ENCODE measurements at regions not wholly inside any gene's neighbourhood (a gene's known extent, or its start where the extent isn't known, plus 50 kb on each side); places are given as distances from the start of the nearest gene placed in this dataset.

- no peak for DNase-seq
- no peak overlapping the region for H3K9ac ChIP-seq (ENCODE audit: extremely low read depth, insufficient read length, low read length)
- no peaks in the 10 kb centered on the region for H3K79me1 ChIP-seq (ENCODE audit: insufficient read depth, low read depth, low read length, poor library complexity, severe bottlenecking)
- no peak overlapping the region for H4K5ac ChIP-seq (ENCODE audit: insufficient read length, low read depth, low read length)
- no peak overlapping the region for H4K91ac ChIP-seq (ENCODE audit: insufficient read length, low read depth, low read length)
- no peaks in the 10 kb centered on the region for H3K27me3 ChIP-seq (ENCODE audit: insufficient read depth, low read length)
- Mint-ChIP-seq H3K36me3 (ENCODE audit: insufficient read depth in 1 of 3, low read depth in 3 of 3) (no peaks in the 10 kb centered on the region), H3K9me3 (no peaks in the 10 kb centered on the region; a peak in 1 of 5 replicates), H3K4me3 (no peak overlapping the region), H3K27me3 (ENCODE audit: low read depth) (no peaks in the 10 kb centered on the region), H3K27ac (no peak overlapping the region), H3K4me1 (no peaks in the 10 kb centered on the region)
- H2BK15ac ChIP-seq (ENCODE audit: low read depth, low read length) = no peak overlapping the region
- H3K23ac ChIP-seq (ENCODE audit: insufficient read length, low read depth, low read length) = no peak overlapping the region
- no peak overlapping the region for H3K4me2 ChIP-seq (ENCODE audit: insufficient read depth, insufficient read length, low read length)
- no peak overlapping the region for H2BK120ac ChIP-seq (ENCODE audit: low read depth, low read length, poor library complexity, severe bottlenecking)
- no peak overlapping the region for H4K8ac ChIP-seq (replicated peaks; ENCODE audit: insufficient read length, low read depth, low read length)
- no peak overlapping the region for H3K18ac ChIP-seq (ENCODE audit: insufficient read length, low read depth, low read length)
- no peaks in the 10 kb centered on the region for H3K4me1 ChIP-seq (ENCODE audit: insufficient read depth, low read length)
- H3T11ph ChIP-seq (ENCODE audit: low read length) = no peak overlapping the region
- no peak overlapping the region for H3K4ac ChIP-seq (ENCODE audit: low read depth, low read length)
- no peak overlapping the region for H3K14ac ChIP-seq (ENCODE audit: insufficient read depth, low read length)
- no CpG with 5 or more reads among the region's 2 CpGs for WGBS (ENCODE audit: extremely low coverage, insufficient read length, low lambda C conversion rate)
- no peak overlapping the region for H2BK20ac ChIP-seq (ENCODE audit: low read depth, low read length, poor library complexity, severe bottlenecking)
- no peak overlapping the region for H3K27ac ChIP-seq (ENCODE audit: insufficient read length, low read depth, low read length)
- no peak overlapping the region for H2BK12ac ChIP-seq (ENCODE audit: insufficient read length, low read depth, low read length)
- H2AFZ ChIP-seq (ENCODE audit: low read length) = no peak overlapping the region
- no peaks in the 10 kb centered on the region for H3K9me3 ChIP-seq (ENCODE audit: control insufficient read depth, low read depth, low read length)
- no peaks in the 10 kb centered on the region for H4K20me1 ChIP-seq (ENCODE audit: control insufficient read depth, insufficient read depth, insufficient read length)
- H3K56ac ChIP-seq (ENCODE audit: insufficient read length, low read depth, low read length) = no peak overlapping the region
- no peak for TF ChIP-seq CTCF (conservative IDR thresholded peaks at IDR 0.05)
- H3K23me2 ChIP-seq (ENCODE audit: insufficient read length, low read depth, low read length, poor library complexity, severe bottlenecking) = no peaks in the 10 kb centered on the region
- H2BK5ac ChIP-seq (ENCODE audit: insufficient read length, low read length) = no peak overlapping the region
- H2AK5ac ChIP-seq (ENCODE audit: insufficient read length, low read length) = no peak overlapping the region
- H3K79me2 ChIP-seq (ENCODE audit: insufficient read depth, low read length) = no peaks in the 10 kb centered on the region
Measured at GRCh38 chr2:17255071-17255470, 263.2 kb downstream of the RAD51AP2 start.

Data from H9 (cell line).